Ovary (tissue), 7 donors: ENCODE measurements at regions not wholly inside any gene's neighbourhood (a gene's known extent, or its start where the extent isn't known, plus 50 kb on each side); places are given as distances from the start of the nearest gene placed in this dataset.
"Not testable (repeated sequence)": the region's sequence is repeated elsewhere in the genome, so short reads cannot be mapped to it uniquely, and the experiment has no call there.

Source experiments
- DNase-seq, 5 donors: peaks; one replicate each; pipeline ENCODE4 v3.0.0-alpha.2; 2019 to 2020
- H3K27ac ChIP-seq, 2 donors: fragments of 200-600 bp; one replicate each; pipeline versions ENCODE4 v1.5.1 to v1.8.0; 2019 to 2022
- H3K27me3 ChIP-seq: fragments of 200-600 bp; one replicate; pipeline ENCODE4 v1.8.0; 2022
- H3K36me3 ChIP-seq: fragments of 200-600 bp; sonication (generic); one replicate; pipeline ENCODE4 v1.5.1; 2019
- H3K4me1 ChIP-seq: one replicate; pipeline ENCODE4 v1.8.1; 2013; ENCODE audit warnings: mild to moderate bottlenecking, moderate library complexity; ENCODE audit not compliant: insufficient read depth
- H3K4me3 ChIP-seq: fragments of 200-600 bp; sonication (generic); one replicate; pipeline ENCODE4 v1.5.1; 2017
- H3K9me3 ChIP-seq, 2 donors: fragments of 200-600 bp in 1 of 2; sonication (generic) in 1 of 2; one replicate each; pipeline versions ENCODE4 v1.5.1 to v1.8.1; 2013 to 2019; ENCODE audit warnings: mild to moderate bottlenecking in 1 of 2, moderate library complexity in 1 of 2
- CTCF ChIP-seq, 3 donors: fragments of 450-650 bp in 2 of 3; fragments of 200-600 bp in 1 of 3; IDR thresholded peaks; one replicate each; pipeline versions ENCODE4 v1.5.1 to v1.8.0; 2016 to 2022; ENCODE audit warnings: antibody characterized with exemption in 3 of 3, mild to moderate bottlenecking in 1 of 3
- EP300 ChIP-seq: sonication (generic); formaldehyde crosslinking; IDR thresholded peaks from one replicate; pipeline ENCODE4 v1.6.1; 2017; ENCODE audit warnings: antibody characterized with exemption
- POLR2A ChIP-seq: fragments of 450-650 bp; IDR thresholded peaks from one replicate; pipeline ENCODE4 v1.6.1; 2017; ENCODE audit warnings: antibody characterized with exemption, mild to moderate bottlenecking, moderate library complexity
- WGBS, 3 donors: extraction: QIAGEN DNeasy Blood & Tissue Kit in 1 of 3; methylation state at CpG; one replicate each; pipeline versions ENCODE4 v1.1.5 to v1.1.7; 2013 to 2017; 5-methylcytosine and 5-hydroxymethylcytosine counted together
- intact Hi-C, 4 donors: fragments of 100-400 bp; cut with DNase I; formaldehyde crosslinking; loops; one replicate each; pipeline versions ENCODE4 v1.11.0 to v1.15.1; 2022 to 2023
- donor health status: DM: no; HTN: no; CAD: no; lungs with moderate emphysema.
- donor health status: DM: no; HTN: no; CAD: no.
- donor health status: Bipolar disorder and iron deficiency.
- donor health status: DM: no; HTN: no; CAD: no.
- donor health status: DM: yes; HTN: yes; CAD: no.

- Histone ChIP-seq H3K36me3 (no peaks in the 10 kb centered on the region), H3K9me3 (no peaks in the 10 kb centered on the region), H3K27ac (no peak overlapping the region), H3K4me3 (no peak overlapping the region), H3K27me3 (no peaks in the 10 kb centered on the region), H3K4me1 (peaks cover 2% of the 10 kb centered on the region)
- 29 to 40% (median 38%) methylated on average over 4 of the region's 4 CpGs for WGBS, 3 donors
- no peak for DNase-seq
- no peak for TF ChIP-seq POLR2A
- no peak for TF ChIP-seq CTCF (IDR thresholded peaks at IDR 0.05)
- TF ChIP-seq EP300: no peak
- intact Hi-C loops: no loop called here
These were observed 929.5 kb upstream of the ALCAM start for GRCh38 chr3:104437131-104437750.

DNA sequence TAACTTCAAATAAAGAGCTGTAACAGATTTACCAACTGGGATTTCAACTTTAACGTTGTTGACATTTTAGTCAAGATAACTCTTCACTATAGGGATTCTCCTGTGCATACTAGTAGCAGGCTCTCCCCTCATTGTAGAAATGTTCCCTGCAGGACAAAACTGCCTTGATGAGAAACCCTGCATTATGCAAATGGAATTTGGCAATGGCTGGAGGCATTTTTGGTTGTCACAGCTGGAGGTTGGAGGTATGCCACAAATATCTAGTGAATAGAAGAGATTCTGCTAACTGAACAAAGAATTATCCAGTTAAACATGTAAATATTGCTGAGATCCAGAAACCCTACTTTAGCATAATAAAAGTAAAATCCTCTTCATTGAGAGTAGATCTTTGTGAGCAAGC is 928.8 kb upstream of the ALCAM start:
- H3K27me3 ChIP-seq: no peaks in the 10 kb centered on the region
- H3K4me1 ChIP-seq: peaks cover 2% of the 10 kb centered on the region
- H3K4me3 ChIP-seq: no peak overlapping the region
- intact Hi-C loops: no loop called here
- H3K36me3 ChIP-seq: no peaks in the 10 kb centered on the region
- H3K27ac ChIP-seq: no peak overlapping the region
- no peak for TF ChIP-seq POLR2A
- TF ChIP-seq EP300: no peak
- no peak for TF ChIP-seq CTCF (IDR thresholded peaks at IDR 0.05)
- 2 to 4% (median 2%) methylated on average over 1 of the region's 1 CpG for WGBS, 3 donors
- no peaks in the 10 kb centered on the region for H3K9me3 ChIP-seq
- DNase-seq: no peak

DNA sequence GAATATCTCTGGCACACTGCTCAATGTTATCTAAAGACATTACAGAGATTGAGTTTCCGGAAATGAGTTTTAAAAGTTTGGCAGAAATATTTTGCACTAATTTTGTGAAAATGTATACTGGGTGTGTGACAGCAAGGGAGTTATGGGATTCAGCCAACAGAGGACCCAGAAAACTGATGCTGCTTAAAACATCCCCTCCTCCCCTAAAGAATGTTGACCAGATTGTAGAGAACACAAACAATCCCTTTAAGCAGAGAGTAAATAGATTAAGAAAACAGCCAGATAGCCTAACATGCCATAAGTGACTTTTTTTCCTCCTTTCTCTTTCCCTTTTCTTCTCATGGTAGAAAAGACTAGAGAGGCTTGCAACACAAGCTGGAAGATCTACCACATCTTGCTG is 928.0 kb upstream of the ALCAM start:
- Histone ChIP-seq H3K27ac (no peak overlapping the region), H3K4me3 (no peak overlapping the region), H3K4me1 (peaks cover 2% of the 10 kb centered on the region), H3K27me3 (no peaks in the 10 kb centered on the region), H3K9me3 (no peaks in the 10 kb centered on the region), H3K36me3 (no peaks in the 10 kb centered on the region)
- no peak for DNase-seq
- intact Hi-C loops: no loop called here
- no peak for TF ChIP-seq POLR2A
- no peak for TF ChIP-seq CTCF (IDR thresholded peaks at IDR 0.05)
- TF ChIP-seq EP300: no peak
- 20 to 30% (median 21%) methylated on average over 1 of the region's 1 CpG for WGBS, 3 donors

DNA sequence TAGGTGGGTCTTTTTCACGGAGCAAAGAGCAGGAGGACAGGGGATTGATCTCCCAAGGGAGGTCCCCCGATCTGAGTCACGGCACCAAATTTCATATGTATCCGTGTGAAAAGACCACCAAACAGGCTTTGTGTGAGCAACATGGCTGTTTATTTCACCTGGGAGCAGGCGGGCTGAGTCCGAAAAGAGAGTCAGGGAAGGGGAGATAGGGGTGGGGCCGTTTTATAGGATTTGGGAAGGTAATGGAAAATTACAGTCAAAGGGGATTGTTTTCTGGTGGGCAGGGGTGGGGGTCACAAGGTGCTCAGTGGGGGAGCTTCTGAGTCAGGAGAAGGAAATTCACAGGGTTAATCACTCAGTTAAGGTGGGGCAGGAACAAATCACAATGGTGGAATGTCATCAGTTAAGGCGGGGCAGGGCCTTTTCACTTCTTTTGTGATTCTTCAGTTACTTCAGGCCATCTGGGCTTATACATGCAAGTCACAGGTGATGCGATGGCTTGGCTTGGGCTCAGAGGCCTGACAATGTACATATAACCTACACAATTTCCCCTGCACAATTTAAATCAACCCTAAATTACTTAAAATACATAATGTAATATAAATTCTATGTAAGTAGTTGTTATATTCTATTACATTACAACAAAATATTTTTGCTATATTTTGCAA is 921.3 kb upstream of the ALCAM start:
- DNase-seq, H3K9me3 ChIP-seq, H3K27me3 ChIP-seq, intact Hi-C loops, H3K4me1 ChIP-seq, H3K27ac ChIP-seq, H3K36me3 ChIP-seq, H3K4me3 ChIP-seq: not testable (repeated sequence)
- WGBS, 3 donors: 89 to 97% (median 95%) methylated on average over 9 of the region's 9 CpGs

DNA sequence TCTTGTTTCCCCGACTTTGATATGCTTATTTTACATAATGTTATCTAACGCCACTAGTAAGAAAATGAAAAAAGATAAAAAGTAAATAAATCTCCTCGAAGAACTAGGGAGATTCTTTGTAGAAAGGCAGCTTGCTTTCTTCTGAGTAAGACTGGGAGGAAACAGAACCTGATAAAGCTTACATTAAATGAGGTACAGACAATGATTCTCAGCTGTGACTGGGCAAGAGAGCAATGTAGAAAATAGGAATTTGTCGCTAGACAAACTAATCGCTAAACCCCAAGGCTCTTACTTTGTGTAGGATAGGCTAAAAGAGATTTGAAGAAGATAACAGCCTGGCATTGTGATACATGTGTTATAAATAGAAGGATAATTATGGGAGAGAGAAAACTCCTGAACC is 919.0 kb upstream of the ALCAM start:
- 15 to 19% (median 17%) methylated on average over 5 of the region's 5 CpGs for WGBS, 3 donors
- H3K9me3 ChIP-seq: no peaks in the 10 kb centered on the region
- intact Hi-C loops: no loop called here

More for the DNA sequence above, 919.0 kb upstream of the ALCAM start:
- no peak for DNase-seq
- TF ChIP-seq CTCF (IDR thresholded peaks at IDR 0.05): no peak
- TF ChIP-seq EP300: no peak
- TF ChIP-seq POLR2A: no peak
- no peak overlapping the region for H3K27ac ChIP-seq
- H3K27me3 ChIP-seq: no peaks in the 10 kb centered on the region
- no peak overlapping the region for H3K4me3 ChIP-seq
- no peaks in the 10 kb centered on the region for H3K36me3 ChIP-seq
- no peaks in the 10 kb centered on the region for H3K4me1 ChIP-seq
